GM12878 (cell line): ENCODE measurements at regions not wholly inside any gene's neighbourhood (a gene's known extent, or its start where the extent isn't known, plus 50 kb on each side); places are given as distances from the start of the nearest gene placed in this dataset.

Experiments used
- ATAC-seq: fragments of 200-7000 bp; cut with Tn5 transposase; 3 replicates; pipeline ENCODE4 v1.9.1; 2020; ENCODE audit warnings: mild to moderate bottlenecking, moderate library complexity
- BruUV-seq: library from RNA; stranded (reverse); fragments of 400-500 nt; replicated peaks from 2 replicates; lab custom pipeline; 2021; lab: Mats Ljungman, UMichigan
- CTCF ChIA-PET: fragments of 300-600 bp; sonication (Branson Sonifier 250); formaldehyde crosslinking; extraction: SDS; loops from one replicate; lab custom pipeline; 2021; ENCODE audit warnings: inconsistent platforms; lab: Yijun Ruan, JAX
- POLR2A ChIA-PET: fragments of 350-600 bp; formaldehyde crosslinking; extraction: SDS; loops from one replicate; lab custom pipeline; 2021; ENCODE audit warnings: inconsistent platforms; lab: Charles Lee
- RAD21 ChIA-PET: fragments of 300-600 bp; sonication (Branson Sonifier 250); formaldehyde crosslinking; loops from one replicate; lab custom pipeline; 2023; ENCODE audit warnings: antibody characterized with exemption; ENCODE audit not compliant: unreplicated experiment; lab: Charles Lee
- SMC1A ChIA-PET: fragments of 300-600 bp; sonication (Branson Sonifier 250); formaldehyde crosslinking; loops from one replicate; lab custom pipeline; 2023; ENCODE audit not compliant: unreplicated experiment, uncharacterized antibody; lab: Charles Lee
- DNase-seq: peaks from one replicate; pipeline ENCODE4 v3.0.0-alpha.2; 2011; ENCODE audit warnings: low read depth, low spot score
- FAIRE-seq: peaks from 3 replicates; lab custom pipeline; 2011; peaks lifted over from hg19 to GRCh38; lab: Jason Lieb, UNC
- H2AFZ ChIP-seq: 2 replicates; pipeline ENCODE4 v1.6.0; 2011; ENCODE audit warnings: low read depth, low read length, control low read depth; ENCODE audit not compliant: control insufficient read depth
- H3K27ac ChIP-seq: 2 replicates; pipeline ENCODE4 v1.5.1; 2011; ENCODE audit warnings: control low read depth; ENCODE audit not compliant: control insufficient read depth, insufficient read depth
- H3K27me3 ChIP-seq, 2 experiments: replicated peaks in 1 of 2; 2 replicates each; pipeline versions ENCODE4 v1.6.0 to v1.6.1; 2011; ENCODE audit warnings: low read length in 1 of 2; ENCODE audit not compliant: control insufficient read depth in 2 of 2, insufficient read depth in 2 of 2
- H3K36me3 ChIP-seq, 2 experiments: 2 replicates each; pipeline ENCODE4 v1.5.1; 2011; ENCODE audit warnings: low read length in 1 of 2; ENCODE audit not compliant: control insufficient read depth in 2 of 2, insufficient read depth in 2 of 2
- H3K4me1 ChIP-seq: 2 replicates; pipeline ENCODE4 v1.6.1; 2011; ENCODE audit warnings: mild to moderate bottlenecking, low read length, moderate library complexity, mixed read lengths; ENCODE audit not compliant: control insufficient read depth, insufficient read depth
- H3K4me2 ChIP-seq: 2 replicates; pipeline ENCODE4 v1.6.0; 2011; ENCODE audit warnings: control low read depth; ENCODE audit not compliant: control insufficient read depth, insufficient read depth
- H3K4me3 ChIP-seq: fragments of 200-600 bp; sonication (generic); 2 replicates; pipeline ENCODE4 v1.5.1; 2016
- H3K79me2 ChIP-seq: 2 replicates; pipeline ENCODE4 v1.6.0; 2011; ENCODE audit warnings: low read length; ENCODE audit not compliant: control insufficient read depth, insufficient read depth
- H3K9ac ChIP-seq: 2 replicates; pipeline ENCODE4 v1.8.0; 2011; ENCODE audit warnings: low read length, control low read depth, mixed read lengths; ENCODE audit not compliant: control insufficient read depth, insufficient read depth
- H3K9me3 ChIP-seq: replicated peaks from 3 replicates; pipeline ENCODE4 v1.5.1; 2011; ENCODE audit warnings: mild to moderate bottlenecking, low read length; ENCODE audit not compliant: control insufficient read depth, insufficient read depth
- H4K20me1 ChIP-seq: 2 replicates; pipeline ENCODE4 v1.6.0; 2011; ENCODE audit not compliant: control insufficient read depth, insufficient read depth
- CREB1 ChIP-seq: IDR thresholded peaks from 2 replicates; pipeline ENCODE4 v1.6.1; 2012; ENCODE audit warnings: low read depth, mild to moderate bottlenecking, inconsistent platforms
- DPF2 ChIP-seq: fragments of 450-650 bp; IDR thresholded peaks from 2 replicates; pipeline ENCODE4 v1.6.1; 2017; ENCODE audit warnings: mild to moderate bottlenecking
- EED ChIP-seq: sonication (generic); IDR thresholded peaks from 2 replicates; pipeline ENCODE4 v1.6.1; 2016; ENCODE audit warnings: antibody characterized with exemption, low read depth
- EP300 ChIP-seq, 2 experiments: fragments of 150-350 bp in 1 of 2; IDR thresholded peaks; 2 replicates each; pipeline ENCODE4 v1.6.1; 2011 to 2012; ENCODE audit warnings: low read depth in 2 of 2, low read length in 2 of 2, borderline replicate concordance in 1 of 2, improper control_type of control experiment in 1 of 2, inconsistent platforms in 1 of 2; ENCODE audit not compliant: control insufficient read depth in 1 of 2
- IKZF1 ChIP-seq: fragments of 450-650 bp; conservative IDR thresholded peaks from 2 replicates; pipeline ENCODE4 v1.6.1; 2017; ENCODE audit warnings: antibody characterized with exemption, mild to moderate bottlenecking
- NBN ChIP-seq: fragments of 450-650 bp; IDR thresholded peaks from 2 replicates; pipeline ENCODE4 v1.6.1; 2016
- PBX3 ChIP-seq: IDR thresholded peaks from 2 replicates; pipeline ENCODE4 v1.6.1; 2011; ENCODE audit warnings: mild to moderate bottlenecking, low read depth, low read length, moderate library complexity; ENCODE audit not compliant: insufficient replicate concordance
- POLR2AphosphoS5 ChIP-seq: IDR thresholded peaks from 2 replicates; pipeline ENCODE4 v1.6.1; 2011; ENCODE audit warnings: mild to moderate bottlenecking, low read length, inconsistent platforms
- POU2F2 ChIP-seq: IDR thresholded peaks from 3 replicates; pipeline ENCODE4 v1.6.1; 2011; ENCODE audit warnings: low read depth, mild to moderate bottlenecking, low read length, borderline replicate concordance
- SIX5 ChIP-seq: IDR thresholded peaks from 2 replicates; pipeline ENCODE4 v1.6.1; 2011; ENCODE audit warnings: mild to moderate bottlenecking, low read depth, low read length, moderate library complexity; ENCODE audit not compliant: severe bottlenecking
- SMAD1 ChIP-seq: fragments of 450-650 bp; IDR thresholded peaks from 2 replicates; pipeline ENCODE4 v1.6.1; 2018; ENCODE audit warnings: mild to moderate bottlenecking, low read depth; ENCODE audit not compliant: partially characterized antibody
- ZNF274 ChIP-seq: IDR thresholded peaks from one replicate; pipeline ENCODE4 v1.8.0; 2011; ENCODE audit not compliant: insufficient read length, insufficient read depth
- ZNF384 ChIP-seq: IDR thresholded peaks from 2 replicates; pipeline ENCODE4 v1.6.1; 2012; ENCODE audit warnings: low read depth, mild to moderate bottlenecking, low read length, improper control_type of control experiment, borderline replicate concordance
- ZNF592 ChIP-seq: fragments of 450-650 bp; IDR thresholded peaks from 2 replicates; pipeline ENCODE4 v1.6.1; 2017; ENCODE audit warnings: mild to moderate bottlenecking, moderate library complexity
- WGBS: methylation state at CpG from one replicate; pipeline ENCODE4 v1.1.6; 2016; ENCODE audit warnings: low lambda C conversion rate; ENCODE audit not compliant: insufficient replicate concordance, insufficient coverage; ENCODE audit errors: missing lambda C conversion rate; 5-methylcytosine and 5-hydroxymethylcytosine counted together
- in situ Hi-C: fragments of 300-500 bp; cut with MboI; formaldehyde crosslinking; loops from 9 replicates; pipeline ENCODE4 v1.14.3; 2018; ENCODE audit warnings: mixed read lengths
- intact Hi-C: fragments of 100-400 bp; cut with micrococcal nuclease; formaldehyde crosslinking; loops from one replicate; pipeline ENCODE4 v1.14.2; 2022; ENCODE audit not compliant: unreplicated experiment
- TF ChIP-seq, protein P1 (sequence below): IDR thresholded peaks from 2 replicates; pipeline ENCODE4 v1.6.1; 2012; ENCODE audit warnings: low read length, inconsistent platforms

GRCh38 chr1:169044296-169044695, 62.2 kb upstream of the ATP1B1 start:
- Histone ChIP-seq H3K36me3 (no peaks in the 10 kb centered on the region), H4K20me1 (no peaks in the 10 kb centered on the region), H2AFZ (peak overlapping the region; percentile 51), H3K27me3 (no peaks in the 10 kb centered on the region), H3K4me1 (peaks cover 47% of the 10 kb centered on the region), H3K79me2 (no peaks in the 10 kb centered on the region), H3K4me2 (peak overlapping the region; percentile 10; the same call in 1 of the 2 replicates), H3K9me3 (no peaks in the 10 kb centered on the region; the same call in 2 of the 3 replicates), H3K4me3 (no peak overlapping the region), H3K9ac (no peak overlapping the region), H3K27ac (peak overlapping the region; percentile 45)
- ATAC-seq = peak; percentile 94
- in situ Hi-C loops (no loop called here), intact Hi-C loops (loop anchor here (1.0 to 2.0 kb wide), 2 partner anchors 16 to 31 kb away; no protein-coding TSS in a partner anchor)
- DNase-seq = peak; percentile 76
- no TSS peak for BruUV-seq
- WGBS = 0% methylated on average over 3 of the region's 3 CpGs
- POLR2A ChIA-PET = interaction anchor here (2.1 to 8.1 kb wide), 4 partner anchors 14 to 64 kb away, joined by 11 to 69 read pairs (median 38); partner anchors contain the start of gene ATP1B1
- peak; percentile 13 for FAIRE-seq
- RAD21 ChIA-PET = interaction anchor here (0.6 to 11.2 kb wide), 12 partner anchors 14 to 605 kb away, joined by 3 to 135 read pairs (median 4); partner anchors contain the start of gene ATP1B1
- CTCF ChIA-PET = interaction anchor here (0.7 to 10.9 kb wide), 8 partner anchors 9 to 530 kb away, joined by 3 to 100 read pairs (median 5); partner anchors contain the start of gene ATP1B1
- SMC1A ChIA-PET = interaction anchor here (0.7 to 13.3 kb wide), 12 partner anchors 12 to 90 kb away, joined by 3 to 343 read pairs (median 11); partner anchors contain the start of gene ATP1B1
- TF ChIP-seq CREB1 (peak; percentile 51; the same call in 1 of the 2 replicates), ZNF592 (no peak), DPF2 (0 out of 2 replicates have a peak, but pooled peaks have one; percentile 21), EP300 (IDR thresholded peaks at IDR 0.05; ENCODE audit: borderline replicate concordance in 1 of 2, control insufficient read depth in 1 of 2, low read depth in 2 of 2, low read length in 2 of 2) (peak in 1 of 2 experiments; percentile 28; a peak in 1 of 4 replicates), SMAD1 (peak; percentile 42), POLR2AphosphoS5 (no peak), ZNF274 (no peak), SIX5 (no peak), EED (peak; percentile 73), ZNF384 (no peak), NBN (peak; percentile 92), PBX3 (no peak), POU2F2 (no peak), IKZF1 (peak; percentile 44)
- TF ChIP-seq, protein P1, sequence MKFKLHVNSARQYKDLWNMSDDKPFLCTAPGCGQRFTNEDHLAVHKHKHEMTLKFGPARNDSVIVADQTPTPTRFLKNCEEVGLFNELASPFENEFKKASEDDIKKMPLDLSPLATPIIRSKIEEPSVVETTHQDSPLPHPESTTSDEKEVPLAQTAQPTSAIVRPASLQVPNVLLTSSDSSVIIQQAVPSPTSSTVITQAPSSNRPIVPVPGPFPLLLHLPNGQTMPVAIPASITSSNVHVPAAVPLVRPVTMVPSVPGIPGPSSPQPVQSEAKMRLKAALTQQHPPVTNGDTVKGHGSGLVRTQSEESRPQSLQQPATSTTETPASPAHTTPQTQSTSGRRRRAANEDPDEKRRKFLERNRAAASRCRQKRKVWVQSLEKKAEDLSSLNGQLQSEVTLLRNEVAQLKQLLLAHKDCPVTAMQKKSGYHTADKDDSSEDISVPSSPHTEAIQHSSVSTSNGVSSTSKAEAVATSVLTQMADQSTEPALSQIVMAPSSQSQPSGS = no peak
